Right atrium auricular region (tissue), 2 donors: ENCODE measurements at regions not wholly inside any gene's neighbourhood (a gene's known extent, or its start where the extent isn't known, plus 50 kb on each side); places are given as distances from the start of the nearest gene placed in this dataset.

Source experiments
- DNase-seq: peaks from one replicate; pipeline ENCODE4 v3.0.0-alpha.2; 2019; ENCODE audit warnings: low spot score
- H3K27ac ChIP-seq, 2 donors: fragments of 200-600 bp; sonication (generic); 1 replicate in 1 of 2; 2 replicates in 1 of 2; pipeline ENCODE4 v1.5.1; 2016 to 2019
- H3K27me3 ChIP-seq, 2 donors: fragments of 200-600 bp; sonication (generic); one replicate each; pipeline versions ENCODE4 v1.5.1 to v1.6.0; 2017 to 2019
- H3K36me3 ChIP-seq: fragments of 200-600 bp; sonication (generic); one replicate; pipeline ENCODE4 v1.5.1; 2016
- H3K4me1 ChIP-seq, 2 donors: fragments of 200-600 bp; sonication (generic); one replicate each; pipeline versions ENCODE4 v1.5.1 to v1.6.0; 2017 to 2019
- H3K4me3 ChIP-seq, 2 donors: fragments of 200-600 bp; sonication (generic); 1 replicate in 1 of 2; 2 replicates in 1 of 2; pipeline ENCODE4 v1.5.1; 2017 to 2019; ENCODE audit warnings: mild to moderate bottlenecking in 1 of 2, moderate library complexity in 1 of 2
- H3K9me3 ChIP-seq, 2 donors: fragments of 200-600 bp; sonication (generic); one replicate each; pipeline ENCODE4 v1.5.1; 2019
- TF ChIP-seq, protein P1 (sequence below), 2 donors: fragments of 200-600 bp; sonication (generic); IDR thresholded peaks; one replicate each; pipeline ENCODE4 v1.5.1; 2019; ENCODE audit warnings: antibody characterized with exemption in 2 of 2

DNA sequence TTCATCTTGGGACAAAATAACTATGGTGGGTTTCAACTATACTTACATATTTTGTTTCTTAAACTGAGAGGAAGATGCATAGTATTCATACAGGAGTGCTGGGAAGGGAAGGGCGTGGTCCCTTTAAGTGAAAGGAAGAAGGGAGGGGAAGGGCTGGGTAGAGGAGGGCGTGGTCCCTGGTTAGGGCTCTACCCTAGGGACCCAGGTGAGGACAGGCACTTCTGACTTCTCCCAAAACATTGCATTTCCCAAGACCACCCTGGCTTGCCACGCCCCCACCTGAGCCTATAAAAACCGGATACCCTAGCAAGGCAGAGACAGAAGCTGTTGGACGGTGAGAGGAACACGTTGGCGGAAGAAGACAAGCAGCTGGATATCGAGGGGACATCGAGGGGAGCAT is 157.6 kb upstream of the PLXNA4 start:
- H3K27ac ChIP-seq = no peak overlapping the region
- no peaks in the 10 kb centered on the region for H3K4me1 ChIP-seq
- H3K9me3 ChIP-seq = no peaks in the 10 kb centered on the region

DNA sequence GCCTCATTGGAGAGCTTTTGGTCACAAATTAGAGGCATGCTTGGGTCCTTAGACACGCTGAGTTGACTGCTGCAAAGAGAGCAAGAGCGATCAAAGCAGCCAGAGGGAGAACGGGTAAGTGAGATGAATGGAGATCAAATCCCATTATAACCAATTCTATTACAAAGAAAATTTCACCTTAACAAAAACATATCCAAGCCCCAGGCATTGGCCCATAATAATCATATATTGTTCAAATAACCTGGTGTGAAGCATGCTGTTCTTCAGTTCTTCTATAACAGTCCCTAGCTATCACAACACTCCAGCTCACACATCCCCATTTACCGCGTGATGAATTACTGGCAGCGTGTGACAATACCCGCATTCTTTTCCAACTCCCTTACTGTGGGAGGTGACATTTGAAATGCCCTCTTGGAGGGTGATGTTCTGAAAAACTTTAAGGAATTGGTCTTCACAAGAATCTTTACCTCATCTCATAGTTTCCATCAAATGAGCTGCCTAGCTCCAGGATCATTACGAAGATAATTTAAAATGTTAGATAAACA is 156.1 kb upstream of the PLXNA4 start:
- Histone ChIP-seq H3K36me3 (no peaks in the 10 kb centered on the region), H3K4me3 (no peak overlapping the region), H3K27ac (no peak overlapping the region), H3K27me3 (no peaks in the 10 kb centered on the region), H3K9me3 (no peaks in the 10 kb centered on the region), H3K4me1 (no peaks in the 10 kb centered on the region)
- TF ChIP-seq, protein P1, sequence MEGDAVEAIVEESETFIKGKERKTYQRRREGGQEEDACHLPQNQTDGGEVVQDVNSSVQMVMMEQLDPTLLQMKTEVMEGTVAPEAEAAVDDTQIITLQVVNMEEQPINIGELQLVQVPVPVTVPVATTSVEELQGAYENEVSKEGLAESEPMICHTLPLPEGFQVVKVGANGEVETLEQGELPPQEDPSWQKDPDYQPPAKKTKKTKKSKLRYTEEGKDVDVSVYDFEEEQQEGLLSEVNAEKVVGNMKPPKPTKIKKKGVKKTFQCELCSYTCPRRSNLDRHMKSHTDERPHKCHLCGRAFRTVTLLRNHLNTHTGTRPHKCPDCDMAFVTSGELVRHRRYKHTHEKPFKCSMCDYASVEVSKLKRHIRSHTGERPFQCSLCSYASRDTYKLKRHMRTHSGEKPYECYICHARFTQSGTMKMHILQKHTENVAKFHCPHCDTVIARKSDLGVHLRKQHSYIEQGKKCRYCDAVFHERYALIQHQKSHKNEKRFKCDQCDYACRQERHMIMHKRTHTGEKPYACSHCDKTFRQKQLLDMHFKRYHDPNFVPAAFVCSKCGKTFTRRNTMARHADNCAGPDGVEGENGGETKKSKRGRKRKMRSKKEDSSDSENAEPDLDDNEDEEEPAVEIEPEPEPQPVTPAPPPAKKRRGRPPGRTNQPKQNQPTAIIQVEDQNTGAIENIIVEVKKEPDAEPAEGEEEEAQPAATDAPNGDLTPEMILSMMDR (IDR thresholded peaks at IDR 0.05) = no peak
- no peak for DNase-seq

More for the DNA sequence above, 157.6 kb upstream of the PLXNA4 start:
- DNase-seq = no peak
- Histone ChIP-seq H3K4me3 (no peak overlapping the region), H3K27me3 (no peaks in the 10 kb centered on the region), H3K36me3 (no peaks in the 10 kb centered on the region)
- TF ChIP-seq, protein P1 (IDR thresholded peaks at IDR 0.05) = no peak

DNA sequence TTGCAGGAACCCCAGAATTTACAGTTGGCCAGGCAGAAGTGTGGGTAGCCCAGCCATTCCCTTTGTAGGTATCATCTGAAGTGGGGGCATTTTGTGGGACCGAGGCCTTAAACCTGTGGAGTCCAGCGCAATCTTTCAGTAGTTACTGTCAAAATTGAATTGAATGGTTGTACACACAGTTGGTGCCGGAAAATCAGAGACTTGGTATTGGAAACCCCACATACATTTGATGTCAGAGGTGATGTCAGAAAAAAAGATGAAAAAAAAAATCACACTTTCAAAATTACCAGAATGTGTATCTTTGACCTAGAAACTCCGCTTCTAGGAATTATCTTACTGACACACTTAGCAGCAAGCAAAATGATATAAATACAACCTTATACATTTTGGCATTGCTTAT is 153.8 kb upstream of the PLXNA4 start:
- no peak overlapping the region for H3K4me3 ChIP-seq
- no peaks in the 10 kb centered on the region for H3K4me1 ChIP-seq
- no peaks in the 10 kb centered on the region for H3K27me3 ChIP-seq
- no peaks in the 10 kb centered on the region for H3K36me3 ChIP-seq
- TF ChIP-seq, protein P1 (IDR thresholded peaks at IDR 0.05) = no peak
- no peaks in the 10 kb centered on the region for H3K9me3 ChIP-seq
- no peak overlapping the region for H3K27ac ChIP-seq
- DNase-seq = no peak

DNA sequence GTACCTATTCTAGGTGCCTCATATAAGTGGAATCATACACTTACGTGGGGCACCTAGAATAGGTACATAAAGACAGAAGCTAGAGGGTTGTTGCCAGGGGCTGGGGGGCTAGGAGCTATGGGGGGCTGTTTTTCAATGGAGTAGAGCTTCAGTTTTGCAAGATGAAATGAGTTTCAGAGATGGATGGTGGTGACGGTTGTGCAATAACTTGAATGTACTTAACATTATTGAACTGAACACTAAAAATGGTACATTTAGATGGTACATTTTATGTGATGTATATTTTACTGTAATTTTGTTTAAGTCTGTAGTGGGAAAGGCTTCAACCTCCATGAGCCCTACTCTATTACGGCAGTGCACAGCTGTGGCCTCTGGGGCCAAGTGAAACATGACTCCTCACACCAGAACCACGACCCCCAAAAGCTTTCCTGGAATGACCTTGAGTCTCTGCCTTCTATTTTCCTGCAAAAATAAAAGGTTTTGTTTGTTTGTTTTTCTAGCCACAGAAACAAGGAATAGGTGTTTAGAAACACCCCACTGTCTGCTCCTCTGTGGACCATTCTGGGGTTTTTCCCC is 147.3 kb upstream of the PLXNA4 start:
- DNase-seq = no peak
- Histone ChIP-seq H3K9me3 (peaks cover 0 to 12% of the 10 kb centered on the region in 2 donors), H3K36me3 (no peaks in the 10 kb centered on the region), H3K27ac (no peak overlapping the region), H3K4me3 (no peak overlapping the region), H3K27me3 (no peaks in the 10 kb centered on the region), H3K4me1 (no peaks in the 10 kb centered on the region)
- TF ChIP-seq, protein P1 (IDR thresholded peaks at IDR 0.05) = no peak

DNA sequence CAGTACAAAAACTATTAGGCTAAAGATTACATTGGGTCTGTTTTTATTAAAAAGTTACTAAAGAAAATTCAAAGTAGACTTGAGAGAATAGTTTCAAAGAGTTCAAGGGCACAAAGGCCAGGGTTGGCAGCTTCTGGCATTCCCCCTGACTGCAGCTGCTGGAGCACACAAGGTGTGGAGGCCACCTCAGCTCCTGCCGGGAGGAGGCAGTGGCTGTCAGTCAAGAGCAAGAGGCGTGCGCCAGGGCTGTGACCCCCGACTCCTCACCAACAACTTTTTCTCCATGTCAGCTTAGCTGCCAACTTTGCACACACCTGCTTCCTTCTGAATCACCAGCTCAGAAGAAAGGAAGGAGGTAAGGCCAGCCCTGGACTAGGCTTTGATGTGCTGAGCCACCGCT is 144.6 kb upstream of the PLXNA4 start:
- Histone ChIP-seq H3K36me3 (no peaks in the 10 kb centered on the region), H3K9me3 (peaks cover 0 to 13% of the 10 kb centered on the region in 2 donors), H3K4me3 (no peak overlapping the region), H3K4me1 (no peaks in the 10 kb centered on the region), H3K27ac (no peak overlapping the region), H3K27me3 (no peaks in the 10 kb centered on the region)
- TF ChIP-seq, protein P1 (IDR thresholded peaks at IDR 0.05) = no peak
- no peak for DNase-seq

DNA sequence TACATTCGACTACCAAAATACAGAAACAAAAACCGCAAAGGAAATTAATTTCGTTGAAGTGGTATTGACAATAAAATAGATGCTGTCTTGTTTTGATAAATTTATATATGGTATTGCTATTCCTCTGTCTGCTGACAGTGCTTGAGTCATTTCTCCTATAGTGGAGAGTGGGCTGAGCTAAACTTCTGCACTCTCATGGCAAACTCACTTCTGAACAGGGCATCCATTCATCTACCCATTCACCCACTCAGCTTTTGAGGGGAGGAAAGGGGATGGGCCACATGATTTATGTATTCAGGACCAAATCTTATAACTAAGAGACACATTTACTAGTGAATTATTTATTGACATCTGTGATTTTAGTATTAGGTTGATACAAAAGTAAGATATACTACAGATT is 137.6 kb upstream of the PLXNA4 start:
- DNase-seq = no peak
- H3K4me3 ChIP-seq = no peak overlapping the region
- peaks cover 0 to 4% of the 10 kb centered on the region in 2 donors for H3K9me3 ChIP-seq
- H3K4me1 ChIP-seq = no peaks in the 10 kb centered on the region
- no peaks in the 10 kb centered on the region for H3K36me3 ChIP-seq
- no peak overlapping the region for H3K27ac ChIP-seq
- no peaks in the 10 kb centered on the region for H3K27me3 ChIP-seq
- TF ChIP-seq, protein P1 (IDR thresholded peaks at IDR 0.05) = no peak
